ENCODE measurements at regions not wholly inside any gene's neighbourhood (a gene's known extent, or its start where the extent isn't known, plus 50 kb on each side); places are given as distances from the start of the nearest gene placed in this dataset.

DNA sequence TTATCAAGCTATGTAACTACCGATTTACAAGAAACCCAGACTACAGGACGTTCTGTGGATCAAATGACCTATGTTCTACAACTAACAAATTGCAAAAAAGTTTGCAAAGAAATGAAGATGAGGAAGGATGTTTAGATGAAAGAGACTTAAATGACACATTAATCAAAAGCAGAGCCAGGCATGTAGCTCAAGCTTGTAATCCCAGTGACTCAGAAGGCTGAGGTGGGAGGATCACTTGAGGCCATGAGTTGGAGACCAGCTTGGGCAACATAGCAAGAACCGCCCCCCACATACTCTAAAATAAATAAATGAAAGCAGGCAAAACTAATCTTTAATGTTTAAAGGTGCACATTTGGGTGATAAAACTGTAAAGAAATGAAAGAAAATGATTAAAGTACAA is 331.9 kb downstream of the BTG1 start:
- TF ChIP-seq, protein P1, sequence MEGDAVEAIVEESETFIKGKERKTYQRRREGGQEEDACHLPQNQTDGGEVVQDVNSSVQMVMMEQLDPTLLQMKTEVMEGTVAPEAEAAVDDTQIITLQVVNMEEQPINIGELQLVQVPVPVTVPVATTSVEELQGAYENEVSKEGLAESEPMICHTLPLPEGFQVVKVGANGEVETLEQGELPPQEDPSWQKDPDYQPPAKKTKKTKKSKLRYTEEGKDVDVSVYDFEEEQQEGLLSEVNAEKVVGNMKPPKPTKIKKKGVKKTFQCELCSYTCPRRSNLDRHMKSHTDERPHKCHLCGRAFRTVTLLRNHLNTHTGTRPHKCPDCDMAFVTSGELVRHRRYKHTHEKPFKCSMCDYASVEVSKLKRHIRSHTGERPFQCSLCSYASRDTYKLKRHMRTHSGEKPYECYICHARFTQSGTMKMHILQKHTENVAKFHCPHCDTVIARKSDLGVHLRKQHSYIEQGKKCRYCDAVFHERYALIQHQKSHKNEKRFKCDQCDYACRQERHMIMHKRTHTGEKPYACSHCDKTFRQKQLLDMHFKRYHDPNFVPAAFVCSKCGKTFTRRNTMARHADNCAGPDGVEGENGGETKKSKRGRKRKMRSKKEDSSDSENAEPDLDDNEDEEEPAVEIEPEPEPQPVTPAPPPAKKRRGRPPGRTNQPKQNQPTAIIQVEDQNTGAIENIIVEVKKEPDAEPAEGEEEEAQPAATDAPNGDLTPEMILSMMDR (IDR thresholded peaks at IDR 0.05), result no peak
- no peak for TF ChIP-seq EZH2 (IDR thresholded peaks at IDR 0.05; ENCODE audit: borderline replicate concordance, insufficient read depth, low read depth, low read length, poor library complexity, severe bottlenecking)
